Natural killer cell (primary cell): ENCODE measurements at regions not wholly inside any gene's neighbourhood (a gene's known extent, or its start where the extent isn't known, plus 50 kb on each side); places are given as distances from the start of the nearest gene placed in this dataset.

Experiments used
- ATAC-seq, 3 donors: fragments of 150-1000 bp in 2 of 3; fragments of 200-7000 bp in 1 of 3; cut with Tn5 transposase; 1 replicate in 1 of 3; 2 replicates in 2 of 3; pipeline ENCODE4 v1.10.0; 2021; ENCODE audit warnings: mild to moderate bottlenecking in 2 of 3, moderate library complexity in 2 of 3
- DNase-seq, 2 donors: peaks; one replicate each; pipeline versions ENCODE4 v3.0.0 to v3.0.0-alpha.2; 2013 to 2021; ENCODE audit warnings: mixed read lengths in 1 of 2
- H3K27ac ChIP-seq: one replicate; pipeline ENCODE4 v1.5.1; 2013; ENCODE audit warnings: mild to moderate bottlenecking, low read length
- H3K27me3 ChIP-seq: one replicate; pipeline ENCODE4 v1.6.1; 2013; ENCODE audit warnings: low read length; ENCODE audit not compliant: control insufficient read depth, insufficient read depth
- H3K36me3 ChIP-seq: one replicate; pipeline ENCODE4 v1.6.1; 2013; ENCODE audit warnings: low read length; ENCODE audit not compliant: control insufficient read depth, insufficient read depth
- H3K4me1 ChIP-seq: one replicate; pipeline ENCODE4 v1.6.1; 2013; ENCODE audit warnings: low read length; ENCODE audit not compliant: control insufficient read depth, insufficient read depth
- H3K4me3 ChIP-seq: one replicate; pipeline ENCODE4 v1.5.1; 2013; ENCODE audit warnings: low read length
- H3K9me3 ChIP-seq: one replicate; pipeline ENCODE4 v1.6.1; 2013; ENCODE audit warnings: low read length; ENCODE audit not compliant: control insufficient read depth, insufficient read depth
- H3K27ac Mint-ChIP-seq, 2 donors: one replicate each; pipeline ENCODE4 v1.8.0; 2022; ENCODE audit warnings: mild to moderate bottlenecking in 2 of 2, mixed read lengths in 2 of 2, moderate library complexity in 1 of 2
- H3K27me3 Mint-ChIP-seq, 2 donors: one replicate each; pipeline ENCODE4 v1.8.0; 2022; ENCODE audit warnings: low read depth in 2 of 2, mixed read lengths in 2 of 2
- H3K36me3 Mint-ChIP-seq: one replicate; pipeline ENCODE4 v1.8.0; 2022; ENCODE audit warnings: mixed read lengths
- H3K4me1 Mint-ChIP-seq, 2 donors: one replicate each; pipeline ENCODE4 v1.8.0; 2022; ENCODE audit warnings: mixed read lengths in 2 of 2
- H3K4me3 Mint-ChIP-seq: one replicate; pipeline ENCODE4 v1.8.0; 2022; ENCODE audit warnings: mild to moderate bottlenecking, moderate library complexity, mixed read lengths
- H3K9me3 Mint-ChIP-seq, 2 donors: one replicate each; pipeline ENCODE4 v1.8.0; 2022; ENCODE audit warnings: mixed read lengths in 2 of 2
- CTCF ChIP-seq: fragments of 200-600 bp; IDR thresholded peaks from one replicate; pipeline ENCODE4 v1.8.0; 2022; ENCODE audit warnings: antibody characterized with exemption
- WGBS: methylation state at CpG from one replicate; pipeline ENCODE4 v1.1.7; 2013; ENCODE audit warnings: missing lambda C conversion rate; ENCODE audit not compliant: insufficient coverage; 5-methylcytosine and 5-hydroxymethylcytosine counted together
- intact Hi-C: fragments of 100-400 bp; cut with micrococcal nuclease; formaldehyde crosslinking; loops from one replicate; pipeline ENCODE4 v1.14.2; 2022

GRCh38 chr1:37294529-37294928 is 179.9 kb upstream of the ZC3H12A start:
- intact Hi-C loops, result no loop called here
- no peak for ATAC-seq
- WGBS, result 81% methylated on average over 4 of the region's 6 CpGs
- H3K9me3 ChIP-seq, result no peaks in the 10 kb centered on the region
- Mint-ChIP-seq H3K4me3 (no peak overlapping the region), H3K9me3 (no peaks in the 10 kb centered on the region), H3K36me3 (no peaks in the 10 kb centered on the region), H3K27me3 (peaks cover 11 to 32% of the 10 kb centered on the region in 2 donors), H3K4me1 (no peaks in the 10 kb centered on the region), H3K27ac (no peak overlapping the region)
- H3K4me3 ChIP-seq, result no peak overlapping the region
- H3K27me3 ChIP-seq, result no peaks in the 10 kb centered on the region
- peaks cover 6% of the 10 kb centered on the region for H3K4me1 ChIP-seq
- H3K36me3 ChIP-seq, result no peaks in the 10 kb centered on the region
- TF ChIP-seq CTCF, result no peak
- DNase-seq, result no peak
- H3K27ac ChIP-seq, result no peak overlapping the region

GRCh38 chr1:37298769-37299168 is 175.6 kb upstream of the ZC3H12A start:
- H3K9me3 ChIP-seq, result no peaks in the 10 kb centered on the region
- Mint-ChIP-seq H3K36me3 (no peaks in the 10 kb centered on the region), H3K4me1 (no peaks in the 10 kb centered on the region), H3K27ac (no peak overlapping the region), H3K27me3 (peaks cover 11 to 32% of the 10 kb centered on the region in 2 donors), H3K9me3 (no peaks in the 10 kb centered on the region), H3K4me3 (no peak overlapping the region)
- no peak overlapping the region for H3K27ac ChIP-seq
- no peaks in the 10 kb centered on the region for H3K4me1 ChIP-seq
- intact Hi-C loops, result no loop called here
- H3K4me3 ChIP-seq, result no peak overlapping the region
- H3K36me3 ChIP-seq, result no peaks in the 10 kb centered on the region
- DNase-seq (no peak), ATAC-seq (no peak)
- no peaks in the 10 kb centered on the region for H3K27me3 ChIP-seq
- no peak for TF ChIP-seq CTCF
- 59% methylated on average over 6 of the region's 6 CpGs for WGBS

GRCh38 chr1:37299216-37299615 is 175.2 kb upstream of the ZC3H12A start:
- Histone ChIP-seq H3K36me3 (no peaks in the 10 kb centered on the region), H3K27me3 (no peaks in the 10 kb centered on the region), H3K9me3 (no peaks in the 10 kb centered on the region), H3K4me1 (no peaks in the 10 kb centered on the region), H3K4me3 (no peak overlapping the region), H3K27ac (no peak overlapping the region)
- peaks cover 11 to 28% of the 10 kb centered on the region in 2 donors for H3K27me3 Mint-ChIP-seq
- H3K9me3 Mint-ChIP-seq, result no peaks in the 10 kb centered on the region
- no peak overlapping the region for H3K4me3 Mint-ChIP-seq
- no peak for DNase-seq
- intact Hi-C loops, result no loop called here
- H3K36me3 Mint-ChIP-seq, result no peaks in the 10 kb centered on the region
- H3K27ac Mint-ChIP-seq, result no peak overlapping the region
- H3K4me1 Mint-ChIP-seq, result no peaks in the 10 kb centered on the region
- WGBS, result 88% methylated on average over 5 of the region's 5 CpGs
- ATAC-seq, result no peak
- no peak for TF ChIP-seq CTCF

GRCh38 chr1:37303884-37304574 is 170.4 kb upstream of the ZC3H12A start:
- Mint-ChIP-seq H3K4me3 (no peak overlapping the region), H3K27ac (no peak overlapping the region), H3K27me3 (no peaks in the 10 kb centered on the region), H3K4me1 (no peaks in the 10 kb centered on the region), H3K9me3 (no peaks in the 10 kb centered on the region), H3K36me3 (no peaks in the 10 kb centered on the region)
- Histone ChIP-seq H3K4me1 (no peaks in the 10 kb centered on the region), H3K4me3 (no peak overlapping the region), H3K36me3 (no peaks in the 10 kb centered on the region), H3K27ac (no peak overlapping the region), H3K9me3 (no peaks in the 10 kb centered on the region), H3K27me3 (no peaks in the 10 kb centered on the region)
- intact Hi-C loops, result no loop called here
- 73% methylated on average over 3 of the region's 3 CpGs for WGBS
- ATAC-seq (no peak), DNase-seq (no peak)
- TF ChIP-seq CTCF, result no peak
